Peyer's patch (tissue), 4 donors: ENCODE measurements at regions not wholly inside any gene's neighbourhood (a gene's known extent, or its start where the extent isn't known, plus 50 kb on each side); places are given as distances from the start of the nearest gene placed in this dataset.

Experiments
- POLR2A ChIP-seq, 2 donors: fragments of 450-650 bp; IDR thresholded peaks; one replicate each; pipeline ENCODE4 v1.5.1; 2017; ENCODE audit warnings: antibody characterized with exemption in 2 of 2, mild to moderate bottlenecking in 2 of 2, moderate library complexity in 2 of 2
- TF ChIP-seq, protein P1 (sequence below), 6 experiments: fragments of 450-650 bp in 4 of 6; fragments of 200-600 bp in 2 of 6; sonication (generic) in 1 of 6; IDR thresholded peaks; one replicate each; pipeline ENCODE4 v1.5.1; 2017 to 2019; ENCODE audit warnings: antibody characterized with exemption in 6 of 6, mild to moderate bottlenecking in 3 of 6, moderate library complexity in 1 of 6

- TF ChIP-seq, protein P1, sequence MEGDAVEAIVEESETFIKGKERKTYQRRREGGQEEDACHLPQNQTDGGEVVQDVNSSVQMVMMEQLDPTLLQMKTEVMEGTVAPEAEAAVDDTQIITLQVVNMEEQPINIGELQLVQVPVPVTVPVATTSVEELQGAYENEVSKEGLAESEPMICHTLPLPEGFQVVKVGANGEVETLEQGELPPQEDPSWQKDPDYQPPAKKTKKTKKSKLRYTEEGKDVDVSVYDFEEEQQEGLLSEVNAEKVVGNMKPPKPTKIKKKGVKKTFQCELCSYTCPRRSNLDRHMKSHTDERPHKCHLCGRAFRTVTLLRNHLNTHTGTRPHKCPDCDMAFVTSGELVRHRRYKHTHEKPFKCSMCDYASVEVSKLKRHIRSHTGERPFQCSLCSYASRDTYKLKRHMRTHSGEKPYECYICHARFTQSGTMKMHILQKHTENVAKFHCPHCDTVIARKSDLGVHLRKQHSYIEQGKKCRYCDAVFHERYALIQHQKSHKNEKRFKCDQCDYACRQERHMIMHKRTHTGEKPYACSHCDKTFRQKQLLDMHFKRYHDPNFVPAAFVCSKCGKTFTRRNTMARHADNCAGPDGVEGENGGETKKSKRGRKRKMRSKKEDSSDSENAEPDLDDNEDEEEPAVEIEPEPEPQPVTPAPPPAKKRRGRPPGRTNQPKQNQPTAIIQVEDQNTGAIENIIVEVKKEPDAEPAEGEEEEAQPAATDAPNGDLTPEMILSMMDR (IDR thresholded peaks at IDR 0.05): no peak
- no peak for TF ChIP-seq POLR2A (IDR thresholded peaks at IDR 0.05)
Observed at GRCh38 chr5:97454015-97454414, 271.0 kb upstream of the RIOK2 start.
